Gastroesophageal sphincter (tissue), 4 donors: ENCODE measurements at regions not wholly inside any gene's neighbourhood (a gene's known extent, or its start where the extent isn't known, plus 50 kb on each side); places are given as distances from the start of the nearest gene placed in this dataset.

Experiments used
- ATAC-seq: fragments of 150-250 bp; one replicate; pipeline ENCODE4 v1.9.1; 2016; ENCODE audit warnings: mild to moderate bottlenecking, moderate library complexity
- H3K27ac ChIP-seq, 4 donors: fragments of 200-600 bp; sonication (generic) in 3 of 4; 1 replicate in 3 of 4; 2 replicates in 1 of 4; pipeline ENCODE4 v1.5.1; 2016 to 2019
- H3K27me3 ChIP-seq: fragments of 200-600 bp; sonication (generic); one replicate; pipeline ENCODE4 v1.5.1; 2019
- H3K36me3 ChIP-seq, 2 donors: fragments of 200-600 bp; sonication (generic); one replicate each; pipeline ENCODE4 v1.5.1; 2019; ENCODE audit warnings: control low read depth in 1 of 2
- H3K4me1 ChIP-seq, 3 donors: fragments of 200-600 bp; sonication (generic); 1 replicate in 2 of 3; 2 replicates in 1 of 3; pipeline ENCODE4 v1.5.1; 2016 to 2019; ENCODE audit warnings: control low read depth in 2 of 3
- H3K4me3 ChIP-seq, 2 donors: fragments of 200-600 bp; sonication (generic); one replicate each; pipeline ENCODE4 v1.5.1; 2019; ENCODE audit warnings: mild to moderate bottlenecking in 1 of 2, moderate library complexity in 1 of 2
- H3K9me3 ChIP-seq, 3 donors: fragments of 200-600 bp; sonication (generic); one replicate each; pipeline ENCODE4 v1.5.1; 2017 to 2019; ENCODE audit warnings: control low read depth in 2 of 3
- EP300 ChIP-seq: sonication (generic); formaldehyde crosslinking; IDR thresholded peaks from one replicate; pipeline ENCODE4 v1.6.1; 2017; ENCODE audit warnings: antibody characterized with exemption, mild to moderate bottlenecking
- POLR2A ChIP-seq, 2 donors: fragments of 450-650 bp; IDR thresholded peaks; one replicate each; pipeline ENCODE4 v1.6.1; 2017; ENCODE audit warnings: antibody characterized with exemption in 2 of 2, mild to moderate bottlenecking in 2 of 2, moderate library complexity in 1 of 2
- POLR2AphosphoS5 ChIP-seq: sonication (generic); formaldehyde crosslinking; IDR thresholded peaks from one replicate; pipeline ENCODE4 v1.6.1; 2017; ENCODE audit warnings: antibody characterized with exemption
- WGBS, 2 donors: methylation state at CpG; one replicate each; pipeline ENCODE4 v1.1.5; 2018; ENCODE audit warnings: low coverage in 1 of 2; 5-methylcytosine and 5-hydroxymethylcytosine counted together
- TF ChIP-seq, protein P1 (sequence below), 4 experiments: fragments of 200-600 bp in 2 of 4; fragments of 450-650 bp in 2 of 4; sonication (generic) in 1 of 4; IDR thresholded peaks; one replicate each; pipeline ENCODE4 v1.5.1; 2017 to 2019; ENCODE audit warnings: antibody characterized with exemption in 4 of 4, mild to moderate bottlenecking in 2 of 4, moderate library complexity in 2 of 4

DNA sequence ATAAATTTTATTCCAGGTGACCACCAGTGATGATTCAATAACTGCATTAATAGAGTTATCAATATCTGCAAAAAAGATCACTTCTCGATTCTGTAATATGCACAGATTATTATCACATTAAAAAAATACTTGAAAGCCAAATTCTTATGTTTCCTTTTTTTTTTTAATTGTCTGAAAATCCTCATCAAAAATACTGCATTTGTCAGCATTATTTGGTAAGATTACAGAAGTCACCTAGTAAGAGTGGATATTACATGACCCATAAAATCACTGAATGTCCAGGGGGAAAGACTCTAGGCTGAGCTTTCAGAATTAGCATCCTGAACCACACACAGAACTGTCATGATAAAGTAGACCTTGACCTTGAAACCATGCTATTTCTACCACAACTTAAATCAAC lies 617.2 kb upstream of the CDH7 start:
- Histone ChIP-seq H3K9me3 (no peaks in the 10 kb centered on the region), H3K36me3 (no peaks in the 10 kb centered on the region), H3K27me3 (no peaks in the 10 kb centered on the region), H3K4me1 (no peaks in the 10 kb centered on the region), H3K27ac (no peak overlapping the region), H3K4me3 (no peak overlapping the region)
- no peak for TF ChIP-seq POLR2AphosphoS5
- no peak for TF ChIP-seq POLR2A (IDR thresholded peaks at IDR 0.05)
- TF ChIP-seq, protein P1, sequence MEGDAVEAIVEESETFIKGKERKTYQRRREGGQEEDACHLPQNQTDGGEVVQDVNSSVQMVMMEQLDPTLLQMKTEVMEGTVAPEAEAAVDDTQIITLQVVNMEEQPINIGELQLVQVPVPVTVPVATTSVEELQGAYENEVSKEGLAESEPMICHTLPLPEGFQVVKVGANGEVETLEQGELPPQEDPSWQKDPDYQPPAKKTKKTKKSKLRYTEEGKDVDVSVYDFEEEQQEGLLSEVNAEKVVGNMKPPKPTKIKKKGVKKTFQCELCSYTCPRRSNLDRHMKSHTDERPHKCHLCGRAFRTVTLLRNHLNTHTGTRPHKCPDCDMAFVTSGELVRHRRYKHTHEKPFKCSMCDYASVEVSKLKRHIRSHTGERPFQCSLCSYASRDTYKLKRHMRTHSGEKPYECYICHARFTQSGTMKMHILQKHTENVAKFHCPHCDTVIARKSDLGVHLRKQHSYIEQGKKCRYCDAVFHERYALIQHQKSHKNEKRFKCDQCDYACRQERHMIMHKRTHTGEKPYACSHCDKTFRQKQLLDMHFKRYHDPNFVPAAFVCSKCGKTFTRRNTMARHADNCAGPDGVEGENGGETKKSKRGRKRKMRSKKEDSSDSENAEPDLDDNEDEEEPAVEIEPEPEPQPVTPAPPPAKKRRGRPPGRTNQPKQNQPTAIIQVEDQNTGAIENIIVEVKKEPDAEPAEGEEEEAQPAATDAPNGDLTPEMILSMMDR (IDR thresholded peaks at IDR 0.05): no peak
- ATAC-seq: no peak
- 70 to 75% methylated on average over 1 of the region's 1 CpG for WGBS, 2 donors

DNA sequence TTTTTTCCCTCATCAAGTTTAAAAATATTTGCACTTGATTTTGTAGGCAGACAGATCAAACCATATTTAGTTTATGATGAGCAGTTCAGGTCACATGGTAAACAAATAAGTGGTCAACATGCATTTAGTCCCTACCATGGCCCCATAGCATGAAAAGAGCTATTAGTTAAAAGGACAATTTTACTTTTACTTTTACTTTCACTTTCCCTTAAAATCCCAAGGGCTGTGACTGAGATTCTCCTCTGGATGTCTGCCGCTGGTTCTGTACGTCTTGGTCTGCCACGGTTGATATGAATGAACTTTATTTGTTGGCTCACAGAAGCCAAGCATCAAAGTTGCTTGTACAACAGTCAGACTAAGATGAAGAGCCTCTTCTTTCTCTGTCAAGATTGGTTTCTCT lies 626.2 kb upstream of the CDH7 start:
- TF ChIP-seq POLR2A (IDR thresholded peaks at IDR 0.05): no peak
- TF ChIP-seq, protein P1 (IDR thresholded peaks at IDR 0.05): no peak
- no peak for TF ChIP-seq POLR2AphosphoS5
- TF ChIP-seq EP300: no peak
- H3K27ac ChIP-seq: no peak overlapping the region
- H3K27me3 ChIP-seq: no peaks in the 10 kb centered on the region
- H3K36me3 ChIP-seq: no peaks in the 10 kb centered on the region
- H3K9me3 ChIP-seq: peaks cover 0 to 15% (median 0%) of the 10 kb centered on the region in 3 donors
- no peaks in the 10 kb centered on the region for H3K4me1 ChIP-seq
- 23% methylated on average over 3 of the region's 3 CpGs; no CpG with 5 or more reads in 1 of the 2 donors for WGBS, 2 donors
- no peak for ATAC-seq
- peak overlapping the region; percentile 24 to 31 for H3K4me3 ChIP-seq

DNA sequence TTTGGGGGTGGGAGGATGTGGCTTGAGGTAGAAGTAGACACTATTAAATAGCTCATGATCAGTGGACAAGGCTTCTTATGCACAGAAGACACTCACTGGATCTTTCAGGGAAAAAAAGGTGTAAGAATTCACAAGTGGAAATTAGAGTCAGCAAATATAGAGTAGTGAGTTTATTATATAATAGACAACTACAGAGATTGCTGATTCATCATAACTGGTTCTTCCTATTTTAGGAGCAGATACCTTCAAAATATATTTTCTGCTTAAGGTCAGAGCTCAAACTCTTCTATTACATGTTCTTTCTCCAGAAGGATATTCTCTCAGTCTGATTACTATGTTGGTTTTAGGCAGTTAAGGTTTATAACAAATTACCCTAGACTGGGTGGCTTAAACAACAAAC lies 646.9 kb upstream of the CDH7 start:
- TF ChIP-seq, protein P1 (IDR thresholded peaks at IDR 0.05): no peak
- TF ChIP-seq EP300 (no peak), POLR2A (IDR thresholded peaks at IDR 0.05) (no peak), POLR2AphosphoS5 (no peak)
- ATAC-seq: no peak
- H3K27ac ChIP-seq: no peak overlapping the region

DNA sequence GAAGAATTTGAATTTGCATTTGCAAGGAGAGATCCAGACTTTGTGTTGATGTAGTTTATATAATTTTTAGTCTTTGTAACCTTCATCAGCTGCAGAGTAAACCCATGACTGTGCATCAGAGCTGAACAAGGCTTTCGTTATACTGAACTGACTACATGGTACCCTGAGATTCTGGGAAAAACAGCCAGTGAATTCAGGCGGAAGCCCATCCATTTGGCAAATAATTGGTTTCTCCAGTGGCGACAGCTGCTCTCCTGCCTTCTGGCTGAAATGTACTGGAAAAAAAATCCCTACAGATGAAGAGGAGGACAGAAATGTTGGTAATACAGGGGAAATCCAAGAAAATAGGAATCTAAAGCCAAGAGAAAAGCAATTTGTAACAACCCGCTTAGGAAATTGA lies 657.5 kb upstream of the CDH7 start:
- no peak overlapping the region for H3K27ac ChIP-seq
- no peaks in the 10 kb centered on the region for H3K27me3 ChIP-seq
- TF ChIP-seq POLR2A (IDR thresholded peaks at IDR 0.05) (no peak), POLR2AphosphoS5 (no peak), EP300 (no peak)
- TF ChIP-seq, protein P1 (IDR thresholded peaks at IDR 0.05): no peak
- no peak overlapping the region for H3K4me3 ChIP-seq
- ATAC-seq: no peak
- no peaks in the 10 kb centered on the region for H3K4me1 ChIP-seq
- 58 to 86% methylated on average over 3 to 4 of the region's 4 CpGs for WGBS, 2 donors
- no peaks in the 10 kb centered on the region for H3K9me3 ChIP-seq
- no peaks in the 10 kb centered on the region for H3K36me3 ChIP-seq

More for the DNA sequence above, 646.9 kb upstream of the CDH7 start:
- Histone ChIP-seq H3K4me1 (no peaks in the 10 kb centered on the region), H3K27me3 (no peaks in the 10 kb centered on the region), H3K4me3 (no peak overlapping the region), H3K36me3 (no peaks in the 10 kb centered on the region), H3K9me3 (no peaks in the 10 kb centered on the region)

DNA sequence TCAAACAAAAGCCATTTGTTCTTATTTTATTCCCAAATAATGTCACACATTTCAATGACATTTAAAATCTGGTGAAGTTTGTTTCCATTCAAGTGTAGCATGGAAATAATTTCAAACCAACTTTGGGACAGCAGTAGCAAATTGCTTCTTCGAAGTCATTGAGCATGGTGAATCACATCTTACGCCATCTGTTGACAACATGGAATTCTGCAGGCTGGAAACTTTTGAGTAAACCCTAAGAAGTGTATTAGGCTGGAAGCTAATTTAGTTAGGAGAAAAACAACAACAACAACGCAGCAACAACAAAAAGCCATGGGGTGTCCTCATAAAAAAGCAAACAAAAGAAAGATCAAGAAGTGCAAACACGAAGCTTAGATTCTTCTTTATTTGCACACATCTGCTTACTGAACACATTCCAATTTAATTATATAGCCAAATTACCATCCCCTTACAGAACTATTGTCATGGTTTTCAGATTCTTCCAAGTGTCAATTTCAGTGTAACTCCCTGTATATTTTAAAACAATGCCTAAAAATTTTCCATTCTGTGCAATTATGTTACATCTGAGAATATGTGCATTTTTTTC lies 659.0 kb upstream of the CDH7 start:
- H3K4me1 ChIP-seq: no peaks in the 10 kb centered on the region
- no peak overlapping the region for H3K27ac ChIP-seq
- no peaks in the 10 kb centered on the region for H3K36me3 ChIP-seq
- WGBS, 2 donors: 15 to 19% methylated on average over 3 to 4 of the region's 4 CpGs
- H3K4me3 ChIP-seq: no peak overlapping the region
- H3K27me3 ChIP-seq: no peaks in the 10 kb centered on the region
- no peak for ATAC-seq
- TF ChIP-seq, protein P1 (IDR thresholded peaks at IDR 0.05): peak in 2 of 4 experiments; percentile 7 to 25
- no peak for TF ChIP-seq EP300
- TF ChIP-seq POLR2A (IDR thresholded peaks at IDR 0.05): no peak
- no peak for TF ChIP-seq POLR2AphosphoS5
- H3K9me3 ChIP-seq: no peaks in the 10 kb centered on the region
